ENCODE measurements at regions not wholly inside any gene's neighbourhood (a gene's known extent, or its start where the extent isn't known, plus 50 kb on each side); places are given as distances from the start of the nearest gene placed in this dataset.

DNA sequence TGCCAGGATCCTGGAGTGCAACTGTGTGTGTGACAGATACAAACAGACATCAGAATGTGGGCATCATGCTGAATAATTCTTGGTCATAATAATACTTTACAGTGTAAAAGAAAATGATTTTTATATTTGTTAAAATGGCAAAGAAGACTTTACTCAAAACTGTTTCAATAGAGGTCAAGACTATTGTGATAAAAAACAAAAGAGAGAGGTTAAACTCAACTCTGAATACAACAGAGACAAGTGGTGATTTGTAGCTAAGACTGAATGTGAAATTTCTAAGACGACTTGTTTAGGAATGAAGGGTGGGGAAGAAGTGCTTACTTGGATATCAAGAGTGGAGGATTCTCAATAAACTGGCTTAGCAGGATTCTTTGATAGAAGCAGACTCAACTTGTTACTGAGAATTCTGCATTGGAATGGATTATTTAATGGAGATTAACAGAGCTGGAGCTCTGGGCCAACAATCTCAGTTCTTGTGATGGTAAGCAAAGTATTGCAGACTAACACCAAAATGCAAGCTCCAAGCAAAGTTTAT, 457.4 kb upstream of the CDH18 start:
- no peaks in the 10 kb centered on the region for H3K27me3 Mint-ChIP-seq (ENCODE audit: unreplicated experiment)
- no peak overlapping the region for H3K27ac Mint-ChIP-seq (ENCODE audit: unreplicated experiment)
- DNase-seq (ENCODE audit: low spot score): no peak
- TF ChIP-seq, protein P1, sequence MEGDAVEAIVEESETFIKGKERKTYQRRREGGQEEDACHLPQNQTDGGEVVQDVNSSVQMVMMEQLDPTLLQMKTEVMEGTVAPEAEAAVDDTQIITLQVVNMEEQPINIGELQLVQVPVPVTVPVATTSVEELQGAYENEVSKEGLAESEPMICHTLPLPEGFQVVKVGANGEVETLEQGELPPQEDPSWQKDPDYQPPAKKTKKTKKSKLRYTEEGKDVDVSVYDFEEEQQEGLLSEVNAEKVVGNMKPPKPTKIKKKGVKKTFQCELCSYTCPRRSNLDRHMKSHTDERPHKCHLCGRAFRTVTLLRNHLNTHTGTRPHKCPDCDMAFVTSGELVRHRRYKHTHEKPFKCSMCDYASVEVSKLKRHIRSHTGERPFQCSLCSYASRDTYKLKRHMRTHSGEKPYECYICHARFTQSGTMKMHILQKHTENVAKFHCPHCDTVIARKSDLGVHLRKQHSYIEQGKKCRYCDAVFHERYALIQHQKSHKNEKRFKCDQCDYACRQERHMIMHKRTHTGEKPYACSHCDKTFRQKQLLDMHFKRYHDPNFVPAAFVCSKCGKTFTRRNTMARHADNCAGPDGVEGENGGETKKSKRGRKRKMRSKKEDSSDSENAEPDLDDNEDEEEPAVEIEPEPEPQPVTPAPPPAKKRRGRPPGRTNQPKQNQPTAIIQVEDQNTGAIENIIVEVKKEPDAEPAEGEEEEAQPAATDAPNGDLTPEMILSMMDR (IDR thresholded peaks at IDR 0.05; ENCODE audit: unreplicated experiment): no peak
- peaks cover 17% of the 10 kb centered on the region for H3K4me1 Mint-ChIP-seq (ENCODE audit: unreplicated experiment)
- no peaks in the 10 kb centered on the region for H3K9me3 Mint-ChIP-seq (ENCODE audit: unreplicated experiment)
- no peak overlapping the region for H3K4me3 Mint-ChIP-seq (ENCODE audit: unreplicated experiment)
- no peaks in the 10 kb centered on the region for H3K36me3 Mint-ChIP-seq (ENCODE audit: low read depth, unreplicated experiment)

DNA sequence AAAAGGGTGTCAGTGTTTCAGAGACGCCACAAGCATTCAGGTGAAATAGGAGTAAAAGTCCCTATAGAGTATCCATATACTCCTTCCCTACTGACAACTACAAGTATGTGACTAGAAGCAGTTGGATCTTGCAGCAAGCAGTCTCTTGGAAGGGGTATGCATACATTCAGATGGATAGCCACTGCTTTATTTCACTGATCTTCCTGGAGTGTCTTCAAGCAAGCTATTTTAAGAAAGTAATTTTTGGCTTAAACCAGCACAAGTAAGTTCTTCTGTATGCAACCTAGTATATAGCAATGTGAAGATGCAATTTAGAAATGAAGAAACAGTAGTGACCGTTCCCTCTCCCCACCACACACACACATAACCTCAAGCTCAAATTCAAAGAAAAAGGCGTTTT, 446.8 kb upstream of the CDH18 start:
- TF ChIP-seq, protein P1 (IDR thresholded peaks at IDR 0.05; ENCODE audit: unreplicated experiment): no peak
- peaks cover 2% of the 10 kb centered on the region for H3K4me1 Mint-ChIP-seq (ENCODE audit: unreplicated experiment)
- H3K27me3 Mint-ChIP-seq (ENCODE audit: unreplicated experiment): no peaks in the 10 kb centered on the region
- no peak for DNase-seq (ENCODE audit: low spot score)
- H3K9me3 Mint-ChIP-seq (ENCODE audit: unreplicated experiment): no peaks in the 10 kb centered on the region
- no peak overlapping the region for H3K4me3 Mint-ChIP-seq (ENCODE audit: unreplicated experiment)
- H3K36me3 Mint-ChIP-seq (ENCODE audit: low read depth, unreplicated experiment): no peaks in the 10 kb centered on the region
- H3K27ac Mint-ChIP-seq (ENCODE audit: unreplicated experiment): no peak overlapping the region

DNA sequence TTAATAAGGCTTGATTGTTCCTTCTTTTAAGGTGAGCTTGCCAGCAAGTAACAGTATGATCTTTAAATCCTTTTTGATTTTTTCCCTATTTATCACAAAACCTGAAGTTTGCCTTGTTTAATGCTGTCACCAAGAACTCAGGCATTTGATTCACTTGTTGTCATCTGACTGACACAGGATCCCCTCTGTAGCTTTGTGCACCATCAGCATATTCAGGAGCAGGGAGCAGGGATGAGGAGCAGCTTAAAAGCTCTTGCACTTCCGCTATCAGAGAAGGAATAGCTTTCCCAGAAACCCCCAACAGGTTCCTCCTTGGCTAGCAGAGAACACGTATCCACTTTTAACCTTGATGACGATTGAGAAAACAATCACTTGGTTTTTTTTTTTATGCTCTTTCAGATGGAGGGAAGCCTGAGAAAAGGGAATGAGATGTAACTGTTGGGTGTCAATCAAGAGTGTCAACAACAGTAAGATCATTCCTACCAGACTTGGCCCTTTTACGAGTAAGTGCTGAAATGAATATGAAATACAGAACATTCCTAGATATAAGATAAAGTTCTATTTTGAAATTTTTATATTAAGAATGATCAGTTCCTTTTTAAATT, 433.1 kb upstream of the CDH18 start:
- no peak overlapping the region for H3K27ac Mint-ChIP-seq (ENCODE audit: unreplicated experiment)
- no peaks in the 10 kb centered on the region for H3K36me3 Mint-ChIP-seq (ENCODE audit: low read depth, unreplicated experiment)
- TF ChIP-seq, protein P1 (IDR thresholded peaks at IDR 0.05; ENCODE audit: unreplicated experiment): no peak
- no peaks in the 10 kb centered on the region for H3K27me3 Mint-ChIP-seq (ENCODE audit: unreplicated experiment)
- DNase-seq (ENCODE audit: low spot score): no peak
- H3K4me1 Mint-ChIP-seq (ENCODE audit: unreplicated experiment): no peaks in the 10 kb centered on the region
- H3K9me3 Mint-ChIP-seq (ENCODE audit: unreplicated experiment): no peaks in the 10 kb centered on the region
- H3K4me3 Mint-ChIP-seq (ENCODE audit: unreplicated experiment): no peak overlapping the region
